DOHH2 (cell line): ENCODE measurements at regions not wholly inside any gene's neighbourhood (a gene's known extent, or its start where the extent isn't known, plus 50 kb on each side); places are given as distances from the start of the nearest gene placed in this dataset.

ENCODE experiments used
- EZH2phosphoT487 ChIP-seq: fragments of 200-600 bp; sonication (generic); IDR thresholded peaks from 2 replicates; pipeline ENCODE4 v1.6.1; 2017; ENCODE audit warnings: borderline replicate concordance, mild to moderate bottlenecking, antibody characterized with exemption, low read length, moderate library complexity, mixed read lengths
- TF ChIP-seq, protein P1 (sequence below): fragments of 200-600 bp; sonication (generic); IDR thresholded peaks from one replicate; pipeline ENCODE4 v1.5.1; 2014; ENCODE audit warnings: antibody characterized with exemption, mild to moderate bottlenecking, low read depth, low read length; ENCODE audit not compliant: poor library complexity, severe bottlenecking

DNA sequence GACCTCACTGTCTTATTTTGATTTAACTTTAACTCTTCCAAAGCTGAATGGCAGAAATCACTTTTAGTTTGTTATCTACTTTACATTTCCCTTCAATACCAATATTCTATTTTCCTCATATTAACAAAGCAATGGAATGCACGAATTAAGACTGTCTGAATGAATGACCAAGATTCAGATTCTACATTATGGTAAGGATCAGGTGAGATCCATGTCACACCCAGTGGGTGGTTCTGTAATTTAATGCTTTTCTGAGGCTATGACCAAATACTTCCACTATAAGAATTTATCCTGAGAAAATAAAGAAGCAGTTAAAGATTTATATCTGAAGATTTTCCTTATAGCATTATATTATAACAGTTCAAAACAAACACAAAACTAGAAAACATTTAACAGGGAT is 90.2 kb upstream of the NUPR2 start:
- TF ChIP-seq, protein P1, sequence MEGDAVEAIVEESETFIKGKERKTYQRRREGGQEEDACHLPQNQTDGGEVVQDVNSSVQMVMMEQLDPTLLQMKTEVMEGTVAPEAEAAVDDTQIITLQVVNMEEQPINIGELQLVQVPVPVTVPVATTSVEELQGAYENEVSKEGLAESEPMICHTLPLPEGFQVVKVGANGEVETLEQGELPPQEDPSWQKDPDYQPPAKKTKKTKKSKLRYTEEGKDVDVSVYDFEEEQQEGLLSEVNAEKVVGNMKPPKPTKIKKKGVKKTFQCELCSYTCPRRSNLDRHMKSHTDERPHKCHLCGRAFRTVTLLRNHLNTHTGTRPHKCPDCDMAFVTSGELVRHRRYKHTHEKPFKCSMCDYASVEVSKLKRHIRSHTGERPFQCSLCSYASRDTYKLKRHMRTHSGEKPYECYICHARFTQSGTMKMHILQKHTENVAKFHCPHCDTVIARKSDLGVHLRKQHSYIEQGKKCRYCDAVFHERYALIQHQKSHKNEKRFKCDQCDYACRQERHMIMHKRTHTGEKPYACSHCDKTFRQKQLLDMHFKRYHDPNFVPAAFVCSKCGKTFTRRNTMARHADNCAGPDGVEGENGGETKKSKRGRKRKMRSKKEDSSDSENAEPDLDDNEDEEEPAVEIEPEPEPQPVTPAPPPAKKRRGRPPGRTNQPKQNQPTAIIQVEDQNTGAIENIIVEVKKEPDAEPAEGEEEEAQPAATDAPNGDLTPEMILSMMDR: no peak
- no peak for TF ChIP-seq EZH2phosphoT487
